ENCODE measurements at regions not wholly inside any gene's neighbourhood (a gene's known extent, or its start where the extent isn't known, plus 50 kb on each side); places are given as distances from the start of the nearest gene placed in this dataset.

GRCh38 chr1:162946701-162947100, 85.7 kb upstream of the CCDC190 start:
- Histone ChIP-seq H2BK20ac (ENCODE audit: low read length) (no peak overlapping the region), H3K4me2 (ENCODE audit: insufficient read depth in 1 of 2, low read depth in 2 of 2, low read length in 2 of 2) (no peak overlapping the region), H3K27ac (ENCODE audit: low read depth, low read length) (no peak overlapping the region), H3K56ac (replicated peaks; ENCODE audit: insufficient read length, low read depth, low read length) (no peak overlapping the region), H3K23me2 (ENCODE audit: low read depth, low read length) (no peaks in the 10 kb centered on the region), H3K18ac (ENCODE audit: extremely low read depth, low read length) (no peak overlapping the region), H2BK12ac (ENCODE audit: low read depth, low read length) (no peak overlapping the region), H4K20me1 (replicated peaks in 1 of 2; ENCODE audit: control insufficient read depth in 1 of 2, insufficient read depth in 2 of 2, low read length in 2 of 2) (no peaks in the 10 kb centered on the region), H3K4me3 (ENCODE audit: extremely low read depth in 1 of 4, insufficient read depth in 2 of 4, low read depth in 3 of 4, low read length in 4 of 4) (no peak overlapping the region), H3K9ac (replicated peaks in 1 of 4; ENCODE audit: extremely low read depth in 1 of 4, low read depth in 3 of 4, low read length in 3 of 4) (no peak overlapping the region), H3K79me1 (ENCODE audit: low read depth, low read length) (no peaks in the 10 kb centered on the region), H3K9me3 (ENCODE audit: insufficient read depth in 2 of 2, low read depth in 1 of 2, low read length in 1 of 2) (no peaks in the 10 kb centered on the region), H2BK5ac (ENCODE audit: low read depth, low read length) (no peak overlapping the region), H3K23ac (ENCODE audit: insufficient read length) (no peak overlapping the region), H2BK120ac (replicated peaks; ENCODE audit: low read depth, low read length) (no peak overlapping the region), H2BK15ac (ENCODE audit: low read length) (no peak overlapping the region), H3K79me2 (ENCODE audit: control insufficient read depth in 1 of 2, insufficient read depth in 2 of 2, low read length in 2 of 2) (no peaks in the 10 kb centered on the region), H4K91ac (replicated peaks; ENCODE audit: insufficient read length, low read length) (no peak overlapping the region), H4K5ac (ENCODE audit: insufficient read length, low read depth, low read length) (no peak overlapping the region), H2AK5ac (ENCODE audit: low read depth, low read length) (no peak overlapping the region), H3K36me3 (ENCODE audit: control insufficient read depth in 2 of 4, insufficient read depth in 4 of 4, low read length in 3 of 4) (no peaks in the 10 kb centered on the region), H3K4ac (replicated peaks; ENCODE audit: insufficient read length, low read depth, low read length) (no peak overlapping the region), H3K4me1 (replicated peaks in 1 of 4; ENCODE audit: control insufficient read depth in 3 of 4, insufficient read depth in 4 of 4, low read length in 3 of 4) (peaks cover 0 to 3% (median 1%) of the 10 kb centered on the region in 4 experiments; a peak in 2 of 7 replicates), H4K8ac (ENCODE audit: extremely low read depth, insufficient read depth, low read length) (no peak overlapping the region), H2AFZ (ENCODE audit: low read length) (no peak overlapping the region), H3K27me3 (replicated peaks in 1 of 4; ENCODE audit: control insufficient read depth in 3 of 4, extremely low read depth in 1 of 4, insufficient read depth in 3 of 4, low read length in 3 of 4) (no peaks in the 10 kb centered on the region), H3K14ac (ENCODE audit: insufficient read length) (no peak overlapping the region)
- DNase-seq (ENCODE audit: low read depth in 1 of 2, low spot score in 2 of 2) (no peak), FAIRE-seq (no peak)
- CTCF ChIA-PET (ENCODE audit: partially characterized antibody), result no interaction called here
- 92% methylated on average over 4 of the region's 4 CpGs; no CpG with 5 or more reads in 1 of the 2 experiments for WGBS, 2 experiments (ENCODE audit: extremely low coverage in 1 of 2, insufficient coverage in 1 of 2, insufficient read length in 1 of 2, insufficient replicate concordance in 2 of 2, low coverage in 1 of 2, low lambda C conversion rate in 2 of 2, missing lambda C conversion rate in 1 of 2)
- POLR2A ChIA-PET (ENCODE audit: partially characterized antibody), result no interaction called here
- no peak for TF ChIP-seq MAX (IDR thresholded peaks at IDR 0.05)
- no peak for TF ChIP-seq ZNF274 (IDR thresholded peaks at IDR 0.05; ENCODE audit: borderline replicate concordance, extremely low read depth, low read length)
- TF ChIP-seq PHF8 (conservative IDR thresholded peaks at IDR 0.05; ENCODE audit: low read depth, low read length), result no peak
- no peak for TF ChIP-seq SUZ12 (IDR thresholded peaks at IDR 0.05; ENCODE audit: low read length)
- TF ChIP-seq MAFK (IDR thresholded peaks at IDR 0.05; ENCODE audit: low read depth, low read length), result no peak
- TF ChIP-seq SP1 (IDR thresholded peaks at IDR 0.05; ENCODE audit: low read depth, low read length), result no peak
- TF ChIP-seq NANOG (IDR thresholded peaks at IDR 0.05; ENCODE audit: insufficient read depth, low read depth, low read length, poor library complexity, severe bottlenecking), result no peak
- TF ChIP-seq KDM1A (IDR thresholded peaks at IDR 0.05; ENCODE audit: borderline replicate concordance, low read length), result no peak
- TF ChIP-seq ATF3 (IDR thresholded peaks at IDR 0.05; ENCODE audit: insufficient read depth, low read depth, low read length), result no peak
- TF ChIP-seq YY1 (IDR thresholded peaks at IDR 0.05; ENCODE audit: low read depth, low read length), result no peak
- no peak for TF ChIP-seq RAD21 (IDR thresholded peaks at IDR 0.05 in 1 of 2, conservative IDR thresholded peaks at IDR 0.05 in 1 of 2; ENCODE audit: low read depth in 2 of 2, low read length in 2 of 2)
- no peak for TF ChIP-seq CBX5 (IDR thresholded peaks at IDR 0.05; ENCODE audit: low read depth, low read length)
- no peak for TF ChIP-seq JUND (IDR thresholded peaks at IDR 0.05; ENCODE audit: low read length)
- no peak for TF ChIP-seq TAF1 (IDR thresholded peaks at IDR 0.05; ENCODE audit: low read depth, low read length)
